ENCODE measurements at regions not wholly inside any gene's neighbourhood (a gene's known extent, or its start where the extent isn't known, plus 50 kb on each side); places are given as distances from the start of the nearest gene placed in this dataset.

GRCh38 chr14:76314521-76315034 is 61.4 kb upstream of the ESRRB start:
- TF ChIP-seq POLR2A (IDR thresholded peaks at IDR 0.05) (no peak), CTCF (IDR thresholded peaks at IDR 0.05) (no peak)
- 62 to 75% methylated on average over 7 of the region's 7 CpGs for WGBS, 2 donors
- H3K4me3 ChIP-seq (ENCODE audit: low read depth, poor library complexity, severe bottlenecking), result no peak overlapping the region
- DNase-seq (ENCODE audit: low spot score in 2 of 2), result no peak
- intact Hi-C loops (cut with DNase I; ENCODE audit: low total_unique reads), result no loop called here

GRCh38 chr14:76320486-76320885 is 55.5 kb upstream of the ESRRB start:
- H3K4me3 ChIP-seq (ENCODE audit: low read depth, poor library complexity, severe bottlenecking), result no peak overlapping the region
- no peak for DNase-seq (ENCODE audit: low spot score in 2 of 2)
- no peak for TF ChIP-seq POLR2A (IDR thresholded peaks at IDR 0.05)
- no peak for TF ChIP-seq CTCF (IDR thresholded peaks at IDR 0.05)
- WGBS, 2 donors, result 79 to 88% methylated on average over 5 of the region's 5 CpGs
- intact Hi-C loops (cut with DNase I; ENCODE audit: low total_unique reads), result no loop called here

- H3K4me3 ChIP-seq (ENCODE audit: low read depth, poor library complexity, severe bottlenecking), result no peak overlapping the region
- intact Hi-C loops (cut with DNase I; ENCODE audit: low total_unique reads), result no loop called here
- TF ChIP-seq POLR2A (IDR thresholded peaks at IDR 0.05) (no peak), CTCF (IDR thresholded peaks at IDR 0.05) (no peak)
- no peak for DNase-seq (ENCODE audit: low spot score in 2 of 2)
- 88 to 91% methylated on average over 4 of the region's 4 CpGs for WGBS, 2 donors
Observed at GRCh38 chr14:76320975-76321374, 55.0 kb upstream of the ESRRB start.

GRCh38 chr14:76322594-76323220 is 53.2 kb upstream of the ESRRB start:
- 78 to 86% methylated on average over 12 of the region's 12 CpGs for WGBS, 2 donors
- DNase-seq (ENCODE audit: low spot score in 2 of 2), result peak in 1 of 2 donors; percentile 65
- H3K4me3 ChIP-seq (ENCODE audit: low read depth, poor library complexity, severe bottlenecking), result no peak overlapping the region
- intact Hi-C loops (cut with DNase I; ENCODE audit: low total_unique reads), result no loop called here
- TF ChIP-seq CTCF (IDR thresholded peaks at IDR 0.05), result no peak
- TF ChIP-seq POLR2A (IDR thresholded peaks at IDR 0.05), result no peak

GRCh38 chr14:76323331-76324050 is 52.4 kb upstream of the ESRRB start:
- WGBS, 2 donors, result 83 to 92% methylated on average over 4 to 5 of the region's 6 CpGs
- intact Hi-C loops (cut with DNase I; ENCODE audit: low total_unique reads), result no loop called here
- TF ChIP-seq POLR2A (IDR thresholded peaks at IDR 0.05) (no peak), CTCF (IDR thresholded peaks at IDR 0.05) (no peak)
- H3K4me3 ChIP-seq (ENCODE audit: low read depth, poor library complexity, severe bottlenecking), result no peak overlapping the region
- DNase-seq (ENCODE audit: low spot score in 2 of 2), result peak in 1 of 2 donors; percentile 60

Measured in lower leg skin (tissue), 4 donors.